Right cardiac atrium (tissue), 5 donors: ENCODE measurements at regions not wholly inside any gene's neighbourhood (a gene's known extent, or its start where the extent isn't known, plus 50 kb on each side); places are given as distances from the start of the nearest gene placed in this dataset.

ENCODE experiments used
- ATAC-seq, 2 donors: fragments of 200-7000 bp; cut with Tn5 transposase; one replicate each; pipeline versions ENCODE4 v1.8.0 to v1.9.1; 2020; ENCODE audit warnings: moderate library complexity in 2 of 2, mild to moderate bottlenecking in 1 of 2
- DNase-seq, 3 donors: peaks; one replicate each; pipeline ENCODE4 v3.0.0-alpha.2; 2020
- H3K27ac ChIP-seq: one replicate; pipeline ENCODE4 v1.5.1; 2013; ENCODE audit warnings: mild to moderate bottlenecking, low read length, control low read depth, moderate library complexity
- H3K27me3 ChIP-seq: one replicate; pipeline ENCODE4 v1.6.1; 2013; ENCODE audit not compliant: control insufficient read depth, insufficient read depth
- H3K4me1 ChIP-seq: one replicate; pipeline ENCODE4 v1.6.1; 2013; ENCODE audit warnings: low read length; ENCODE audit not compliant: control insufficient read depth, insufficient read depth
- H3K4me3 ChIP-seq: one replicate; pipeline ENCODE4 v1.5.1; 2013; ENCODE audit warnings: low read length, control low read depth
- H3K9me3 ChIP-seq: one replicate; pipeline ENCODE4 v1.6.1; 2013; ENCODE audit warnings: low read length; ENCODE audit not compliant: control insufficient read depth
- WGBS: extraction: QIAGEN DNeasy Blood & Tissue Kit; methylation state at CpG from one replicate; pipeline ENCODE4 v1.1.7; 2013; 5-methylcytosine and 5-hydroxymethylcytosine counted together
- intact Hi-C, 4 donors: fragments of 100-400 bp; cut with DNase I; formaldehyde crosslinking; loops; one replicate each; pipeline versions ENCODE4 v1.11.0 to v1.14.0; 2022 to 2023
- donor health status: healthy with polysubstance abuse.
- donor health status: DM: no; HTN: yes; CAD: no.
- donor health status: DM: no; HTN: no; CAD: no.
- donor health status: DM: no; HTN: yes; CAD: no; lungs with severe emphysema.
- donor health status: DM: yes; HTN: yes; CAD: no.

GRCh38 chr16:6593799-6594198 is 738.8 kb upstream of the RBFOX1 start:
- intact Hi-C loops: no loop called here
- WGBS: 70% methylated on average over 5 of the region's 5 CpGs
- DNase-seq (no peak), ATAC-seq (no peak)
- no peak overlapping the region for H3K4me3 ChIP-seq
- H3K27ac ChIP-seq: no peak overlapping the region
- no peaks in the 10 kb centered on the region for H3K4me1 ChIP-seq
- H3K27me3 ChIP-seq: no peaks in the 10 kb centered on the region
- H3K9me3 ChIP-seq: no peaks in the 10 kb centered on the region

- intact Hi-C loops: no loop called here
- Histone ChIP-seq H3K27me3 (no peaks in the 10 kb centered on the region), H3K27ac (no peak overlapping the region), H3K9me3 (no peaks in the 10 kb centered on the region), H3K4me3 (no peak overlapping the region), H3K4me1 (no peaks in the 10 kb centered on the region)
- WGBS: 60% methylated on average over 3 of the region's 3 CpGs
- no peak for ATAC-seq
- DNase-seq: no peak
These were observed 756.0 kb upstream of the RBFOX1 start for GRCh38 chr16:6576606-6577005.

GRCh38 chr16:6576113-6576512 is 756.5 kb upstream of the RBFOX1 start:
- intact Hi-C loops: no loop called here
- DNase-seq: no peak
- Histone ChIP-seq H3K4me3 (no peak overlapping the region), H3K27ac (no peak overlapping the region), H3K9me3 (no peaks in the 10 kb centered on the region), H3K27me3 (no peaks in the 10 kb centered on the region), H3K4me1 (no peaks in the 10 kb centered on the region)
- ATAC-seq: no peak
- WGBS: 68% methylated on average over 10 of the region's 10 CpGs

- Histone ChIP-seq H3K4me1 (no peaks in the 10 kb centered on the region), H3K4me3 (no peak overlapping the region), H3K9me3 (no peaks in the 10 kb centered on the region), H3K27me3 (no peaks in the 10 kb centered on the region), H3K27ac (no peak overlapping the region)
- 88% methylated on average over 16 of the region's 16 CpGs for WGBS
- DNase-seq: no peak
- intact Hi-C loops: no loop called here
- ATAC-seq: no peak
These were observed 758.5 kb upstream of the RBFOX1 start for GRCh38 chr16:6574146-6574545.

GRCh38 chr16:6573577-6573976 is 759.1 kb upstream of the RBFOX1 start:
- no peak for DNase-seq
- 15% methylated on average over 22 of the region's 22 CpGs for WGBS
- Histone ChIP-seq H3K4me1 (no peaks in the 10 kb centered on the region), H3K4me3 (no peak overlapping the region), H3K27me3 (no peaks in the 10 kb centered on the region), H3K9me3 (no peaks in the 10 kb centered on the region), H3K27ac (no peak overlapping the region)
- no peak for ATAC-seq
- intact Hi-C loops: no loop called here

- no peak for ATAC-seq
- Histone ChIP-seq H3K27ac (no peak overlapping the region), H3K4me1 (no peaks in the 10 kb centered on the region), H3K27me3 (no peaks in the 10 kb centered on the region), H3K4me3 (no peak overlapping the region), H3K9me3 (no peaks in the 10 kb centered on the region)
- intact Hi-C loops: no loop called here
- no peak for DNase-seq
- WGBS: 24% methylated on average over 5 of the region's 5 CpGs
These were observed 761.6 kb upstream of the RBFOX1 start for GRCh38 chr16:6571044-6571443.

- H3K27ac ChIP-seq: no peak overlapping the region
- H3K9me3 ChIP-seq: no peaks in the 10 kb centered on the region
- DNase-seq (no peak), ATAC-seq (no peak)
- H3K4me3 ChIP-seq: no peak overlapping the region
- intact Hi-C loops: no loop called here
- WGBS: 82% methylated on average over 2 of the region's 2 CpGs
- no peaks in the 10 kb centered on the region for H3K4me1 ChIP-seq
- H3K27me3 ChIP-seq: no peaks in the 10 kb centered on the region
These were observed 762.1 kb upstream of the RBFOX1 start for GRCh38 chr16:6570530-6570929.

GRCh38 chr16:6562986-6563385 is 769.7 kb upstream of the RBFOX1 start:
- WGBS: 75% methylated on average over 3 of the region's 3 CpGs
- intact Hi-C loops: loop anchor here in 1 of 4 donors (10.0 kb wide), 1 partner anchor 68 kb away; no protein-coding TSS in a partner anchor
- no peak overlapping the region for H3K4me3 ChIP-seq
- no peaks in the 10 kb centered on the region for H3K9me3 ChIP-seq
- no peaks in the 10 kb centered on the region for H3K27me3 ChIP-seq
- DNase-seq (no peak), ATAC-seq (no peak)
- H3K4me1 ChIP-seq: no peaks in the 10 kb centered on the region
- H3K27ac ChIP-seq: no peak overlapping the region

- H3K9me3 ChIP-seq: no peaks in the 10 kb centered on the region
- H3K4me3 ChIP-seq: no peak overlapping the region
- no peak for DNase-seq
- H3K27me3 ChIP-seq: no peaks in the 10 kb centered on the region
- H3K4me1 ChIP-seq: no peaks in the 10 kb centered on the region
- no peak for ATAC-seq
- intact Hi-C loops: loop anchor here in 1 of 4 donors (10.0 kb wide), 1 partner anchor 66 kb away; no protein-coding TSS in a partner anchor
- H3K27ac ChIP-seq: no peak overlapping the region
- WGBS: 60% methylated on average over 4 of the region's 4 CpGs
These were observed 772.1 kb upstream of the RBFOX1 start for GRCh38 chr16:6560306-6561100.

- intact Hi-C loops: no loop called here
- ATAC-seq (no peak), DNase-seq (no peak)
- Histone ChIP-seq H3K27ac (no peak overlapping the region), H3K27me3 (no peaks in the 10 kb centered on the region), H3K9me3 (no peaks in the 10 kb centered on the region), H3K4me1 (no peaks in the 10 kb centered on the region), H3K4me3 (no peak overlapping the region)
- 24% methylated on average over 7 of the region's 7 CpGs for WGBS
These were observed 774.0 kb upstream of the RBFOX1 start for GRCh38 chr16:6558661-6559060.

- Histone ChIP-seq H3K9me3 (no peaks in the 10 kb centered on the region), H3K4me3 (no peak overlapping the region), H3K27me3 (no peaks in the 10 kb centered on the region), H3K27ac (no peak overlapping the region), H3K4me1 (no peaks in the 10 kb centered on the region)
- WGBS: 15% methylated on average over 8 of the region's 8 CpGs
- no peak for DNase-seq
- ATAC-seq: no peak
- intact Hi-C loops: no loop called here
These were observed 774.5 kb upstream of the RBFOX1 start for GRCh38 chr16:6558126-6558525.
